Esophagus muscularis mucosa (tissue), 4 donors: ENCODE measurements at regions not wholly inside any gene's neighbourhood (a gene's known extent, or its start where the extent isn't known, plus 50 kb on each side); places are given as distances from the start of the nearest gene placed in this dataset.

ENCODE experiments used
- EP300 ChIP-seq: sonication (generic); formaldehyde crosslinking; IDR thresholded peaks from one replicate; pipeline ENCODE4 v1.6.1; 2017; ENCODE audit warnings: antibody characterized with exemption
- POLR2A ChIP-seq: fragments of 450-650 bp; IDR thresholded peaks from one replicate; pipeline ENCODE4 v1.6.1; 2017; ENCODE audit warnings: antibody characterized with exemption, moderate library complexity, mild to moderate bottlenecking, low read depth
- TF ChIP-seq, protein P1 (sequence below), 3 experiments: fragments of 200-600 bp in 2 of 3; fragments of 450-650 bp in 1 of 3; sonication (generic) in 2 of 3; IDR thresholded peaks; one replicate each; pipeline ENCODE4 v1.5.1; 2017 to 2019; ENCODE audit warnings: antibody characterized with exemption in 3 of 3, mild to moderate bottlenecking in 2 of 3, moderate library complexity in 1 of 3

DNA sequence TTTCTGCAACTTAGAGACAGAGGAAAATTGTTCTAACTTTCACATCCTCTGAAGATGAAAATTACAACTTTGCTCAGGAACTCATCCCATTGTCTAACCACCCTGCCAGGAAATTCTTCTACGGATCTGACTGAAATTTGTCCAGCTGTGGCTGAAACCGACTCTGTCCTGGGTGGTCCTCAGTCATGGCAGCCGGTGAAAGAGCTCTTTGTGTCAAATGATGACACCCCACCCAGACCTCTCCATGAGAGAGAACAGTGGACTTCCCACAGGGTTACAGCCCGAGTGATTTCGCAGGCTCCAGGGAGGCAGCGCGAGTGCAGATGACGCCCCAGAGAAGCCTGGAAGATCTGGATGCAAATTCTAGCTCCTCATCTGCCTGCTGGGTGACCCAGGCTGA, 65.1 kb upstream of the TRIB2 start:
- TF ChIP-seq, protein P1, sequence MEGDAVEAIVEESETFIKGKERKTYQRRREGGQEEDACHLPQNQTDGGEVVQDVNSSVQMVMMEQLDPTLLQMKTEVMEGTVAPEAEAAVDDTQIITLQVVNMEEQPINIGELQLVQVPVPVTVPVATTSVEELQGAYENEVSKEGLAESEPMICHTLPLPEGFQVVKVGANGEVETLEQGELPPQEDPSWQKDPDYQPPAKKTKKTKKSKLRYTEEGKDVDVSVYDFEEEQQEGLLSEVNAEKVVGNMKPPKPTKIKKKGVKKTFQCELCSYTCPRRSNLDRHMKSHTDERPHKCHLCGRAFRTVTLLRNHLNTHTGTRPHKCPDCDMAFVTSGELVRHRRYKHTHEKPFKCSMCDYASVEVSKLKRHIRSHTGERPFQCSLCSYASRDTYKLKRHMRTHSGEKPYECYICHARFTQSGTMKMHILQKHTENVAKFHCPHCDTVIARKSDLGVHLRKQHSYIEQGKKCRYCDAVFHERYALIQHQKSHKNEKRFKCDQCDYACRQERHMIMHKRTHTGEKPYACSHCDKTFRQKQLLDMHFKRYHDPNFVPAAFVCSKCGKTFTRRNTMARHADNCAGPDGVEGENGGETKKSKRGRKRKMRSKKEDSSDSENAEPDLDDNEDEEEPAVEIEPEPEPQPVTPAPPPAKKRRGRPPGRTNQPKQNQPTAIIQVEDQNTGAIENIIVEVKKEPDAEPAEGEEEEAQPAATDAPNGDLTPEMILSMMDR (IDR thresholded peaks at IDR 0.05): no peak
- TF ChIP-seq POLR2A (no peak), EP300 (no peak)
